Karpas-422 (cell line): ENCODE measurements at regions not wholly inside any gene's neighbourhood (a gene's known extent, or its start where the extent isn't known, plus 50 kb on each side); places are given as distances from the start of the nearest gene placed in this dataset.

Experiments used
- DNase-seq: peaks from one replicate; pipeline ENCODE4 v3.0.0-alpha.2; 2015
- H2AFZ ChIP-seq: fragments of 200-600 bp; sonication (generic); 2 replicates; pipeline ENCODE4 v1.6.1; 2014; ENCODE audit warnings: antibody characterized with exemption, low read length, mixed read lengths
- H3K27ac ChIP-seq: fragments of 200-600 bp; sonication (generic); 2 replicates; pipeline ENCODE4 v1.5.1; 2014; ENCODE audit warnings: mild to moderate bottlenecking, low read length, moderate library complexity
- H3K27me3 ChIP-seq: fragments of 200-600 bp; sonication (generic); 2 replicates; pipeline ENCODE4 v1.6.1; 2014; ENCODE audit warnings: low read length, mixed read lengths
- H3K36me3 ChIP-seq: fragments of 200-600 bp; sonication (generic); 2 replicates; pipeline ENCODE4 v1.6.1; 2014; ENCODE audit warnings: low read length, mixed read lengths; ENCODE audit not compliant: insufficient read depth
- H3K4me1 ChIP-seq: fragments of 200-600 bp; sonication (generic); 2 replicates; pipeline ENCODE4 v1.6.1; 2014; ENCODE audit warnings: mild to moderate bottlenecking, low read length, mixed read lengths
- H3K4me2 ChIP-seq: fragments of 200-600 bp; sonication (generic); 2 replicates; pipeline ENCODE4 v1.6.1; 2014; ENCODE audit warnings: low read length, low read depth, mild to moderate bottlenecking; ENCODE audit not compliant: poor library complexity, severe bottlenecking
- H3K4me3 ChIP-seq: fragments of 200-600 bp; sonication (generic); 2 replicates; pipeline ENCODE4 v1.5.1; 2014; ENCODE audit warnings: mild to moderate bottlenecking, antibody characterized with exemption, low read length, mixed read lengths
- H3K79me2 ChIP-seq: fragments of 200-600 bp; sonication (generic); 2 replicates; pipeline ENCODE4 v1.6.1; 2014; ENCODE audit warnings: mild to moderate bottlenecking, low read length, mixed read lengths
- H3K9ac ChIP-seq: fragments of 200-600 bp; sonication (generic); 2 replicates; pipeline ENCODE4 v1.6.0; 2014; ENCODE audit warnings: low read length
- H3K9me2 ChIP-seq: fragments of 200-600 bp; sonication (generic), shearing (Covaris generic); replicated peaks from 2 replicates; pipeline ENCODE4 v1.6.0; 2014; ENCODE audit warnings: mild to moderate bottlenecking, low read length, moderate library complexity; ENCODE audit not compliant: insufficient read depth
- H3K9me3 ChIP-seq: fragments of 300-700, 200-600 bp; sonication (generic); 2 replicates; pipeline ENCODE4 v1.6.1; 2014; ENCODE audit warnings: low read length, mixed read lengths
- H4K20me1 ChIP-seq: fragments of 200-600 bp; sonication (generic); 2 replicates; pipeline ENCODE4 v1.6.1; 2014; ENCODE audit warnings: mild to moderate bottlenecking, antibody characterized with exemption, low read length, low read depth; ENCODE audit not compliant: insufficient read depth

- H4K20me1 ChIP-seq, result no peaks in the 10 kb centered on the region
- no peaks in the 10 kb centered on the region for H3K79me2 ChIP-seq
- no peaks in the 10 kb centered on the region for H3K4me1 ChIP-seq
- H3K4me3 ChIP-seq, result no peak overlapping the region
- no peaks in the 10 kb centered on the region for H3K9me3 ChIP-seq
- H3K27ac ChIP-seq, result no peak overlapping the region
- no peak overlapping the region for H3K4me2 ChIP-seq
- H3K9ac ChIP-seq, result no peak overlapping the region
- DNase-seq, result no peak
- H3K36me3 ChIP-seq, result no peaks in the 10 kb centered on the region
- H3K27me3 ChIP-seq, result no peaks in the 10 kb centered on the region
- no peak overlapping the region for H2AFZ ChIP-seq
- H3K9me2 ChIP-seq, result no peaks in the 10 kb centered on the region
Observed at GRCh38 chr4:108533245-108533844, 87.0 kb upstream of the RPL34 start.

DNA sequence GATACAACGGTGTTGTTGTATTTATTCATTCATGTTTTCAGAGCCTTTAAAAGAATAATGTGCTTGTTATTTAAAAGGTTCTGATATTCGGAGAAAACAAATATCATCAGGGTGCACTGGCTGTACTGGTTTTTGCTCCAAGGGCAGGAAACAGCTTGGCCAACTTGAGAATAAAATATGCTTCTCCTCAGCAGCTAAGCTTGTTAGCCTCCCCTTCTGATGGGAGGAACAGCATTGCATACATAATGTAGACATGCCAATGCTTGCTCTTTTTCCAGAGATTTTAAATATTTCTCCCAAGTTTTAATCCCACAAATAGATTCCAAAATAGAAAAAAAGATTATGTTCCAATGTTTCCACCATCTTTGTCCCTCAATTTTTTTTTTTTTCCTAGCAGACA lies 87.6 kb upstream of the RPL34 start:
- Histone ChIP-seq H3K4me2 (no peak overlapping the region), H3K27me3 (no peaks in the 10 kb centered on the region), H3K9me2 (no peaks in the 10 kb centered on the region), H2AFZ (no peak overlapping the region), H3K4me3 (no peak overlapping the region), H3K9me3 (no peaks in the 10 kb centered on the region), H3K4me1 (no peaks in the 10 kb centered on the region), H3K9ac (no peak overlapping the region), H3K79me2 (no peaks in the 10 kb centered on the region), H4K20me1 (no peaks in the 10 kb centered on the region), H3K27ac (no peak overlapping the region), H3K36me3 (no peaks in the 10 kb centered on the region)
- DNase-seq, result no peak

DNA sequence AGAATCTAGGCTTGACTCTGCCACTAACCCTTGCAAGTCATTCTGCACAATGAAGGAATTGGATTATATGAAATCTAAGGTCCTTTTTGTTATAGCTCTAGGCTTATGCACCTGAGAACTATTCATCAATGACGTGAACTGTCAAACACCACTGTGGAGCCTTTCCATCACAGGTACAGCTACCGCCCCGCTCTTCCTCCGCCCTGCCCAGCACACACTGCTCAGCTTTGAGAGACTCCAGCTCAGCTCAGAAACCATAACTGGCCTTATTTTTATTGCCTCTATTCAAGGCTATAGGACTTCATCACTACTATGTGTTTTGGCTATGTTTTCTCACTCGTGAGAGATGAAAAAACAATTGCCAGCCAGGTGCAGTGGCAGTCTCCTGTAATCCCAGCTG lies 88.2 kb upstream of the RPL34 start:
- H2AFZ ChIP-seq, result no peak overlapping the region
- no peak for DNase-seq
- H3K36me3 ChIP-seq, result no peaks in the 10 kb centered on the region
- H3K27me3 ChIP-seq, result no peaks in the 10 kb centered on the region
- no peak overlapping the region for H3K4me2 ChIP-seq
- H3K9me2 ChIP-seq, result no peaks in the 10 kb centered on the region
- H3K27ac ChIP-seq, result no peak overlapping the region
- H3K4me3 ChIP-seq, result no peak overlapping the region
- no peaks in the 10 kb centered on the region for H3K4me1 ChIP-seq
- H3K79me2 ChIP-seq, result no peaks in the 10 kb centered on the region
- H3K9ac ChIP-seq, result no peak overlapping the region
- H4K20me1 ChIP-seq, result no peaks in the 10 kb centered on the region
- H3K9me3 ChIP-seq, result no peaks in the 10 kb centered on the region

GRCh38 chr4:108531461-108531860 lies 88.9 kb upstream of the RPL34 start:
- Histone ChIP-seq H3K79me2 (no peaks in the 10 kb centered on the region), H4K20me1 (no peaks in the 10 kb centered on the region), H2AFZ (no peak overlapping the region), H3K9ac (no peak overlapping the region), H3K4me2 (no peak overlapping the region), H3K27me3 (no peaks in the 10 kb centered on the region), H3K9me2 (no peaks in the 10 kb centered on the region), H3K9me3 (no peaks in the 10 kb centered on the region), H3K27ac (no peak overlapping the region), H3K4me3 (no peak overlapping the region), H3K4me1 (no peaks in the 10 kb centered on the region), H3K36me3 (no peaks in the 10 kb centered on the region)
- no peak for DNase-seq

GRCh38 chr4:108529984-108530905 lies 90.1 kb upstream of the RPL34 start:
- no peak overlapping the region for H3K27ac ChIP-seq
- H3K27me3 ChIP-seq, result no peaks in the 10 kb centered on the region
- no peaks in the 10 kb centered on the region for H3K79me2 ChIP-seq
- DNase-seq, result no peak
- H3K4me3 ChIP-seq, result no peak overlapping the region
- no peaks in the 10 kb centered on the region for H3K9me2 ChIP-seq
- H3K4me1 ChIP-seq, result no peaks in the 10 kb centered on the region
- no peaks in the 10 kb centered on the region for H3K9me3 ChIP-seq
- no peaks in the 10 kb centered on the region for H3K36me3 ChIP-seq
- H3K4me2 ChIP-seq, result no peak overlapping the region
- no peak overlapping the region for H2AFZ ChIP-seq
- no peaks in the 10 kb centered on the region for H4K20me1 ChIP-seq
- no peak overlapping the region for H3K9ac ChIP-seq

DNA sequence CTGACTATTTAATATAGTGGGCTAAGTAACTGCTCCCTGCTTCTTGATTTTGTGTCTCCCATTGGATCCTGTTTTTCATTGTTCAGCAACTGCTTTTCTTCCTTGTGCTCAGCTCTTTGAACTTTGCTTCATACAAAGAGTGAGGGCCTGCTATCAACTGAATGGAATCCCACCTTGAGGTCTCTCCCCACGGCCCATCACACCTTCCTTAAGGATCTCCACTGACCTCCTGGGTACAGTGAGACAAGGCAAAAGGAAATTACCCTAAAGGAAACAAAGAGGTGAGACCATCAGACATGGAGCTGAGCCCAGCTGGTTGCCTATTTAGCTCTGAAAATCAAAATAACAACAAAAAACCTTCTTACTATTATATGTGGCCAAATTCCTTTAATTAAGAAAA lies 91.3 kb upstream of the RPL34 start:
- H3K79me2 ChIP-seq, result no peaks in the 10 kb centered on the region
- H2AFZ ChIP-seq, result no peak overlapping the region
- H3K36me3 ChIP-seq, result no peaks in the 10 kb centered on the region
- H3K27ac ChIP-seq, result no peak overlapping the region
- no peak overlapping the region for H3K4me3 ChIP-seq
- no peak overlapping the region for H3K4me2 ChIP-seq
- no peaks in the 10 kb centered on the region for H3K4me1 ChIP-seq
- no peaks in the 10 kb centered on the region for H3K9me3 ChIP-seq
- H4K20me1 ChIP-seq, result no peaks in the 10 kb centered on the region
- no peak for DNase-seq
- no peaks in the 10 kb centered on the region for H3K27me3 ChIP-seq
- H3K9ac ChIP-seq, result no peak overlapping the region
- no peaks in the 10 kb centered on the region for H3K9me2 ChIP-seq

DNA sequence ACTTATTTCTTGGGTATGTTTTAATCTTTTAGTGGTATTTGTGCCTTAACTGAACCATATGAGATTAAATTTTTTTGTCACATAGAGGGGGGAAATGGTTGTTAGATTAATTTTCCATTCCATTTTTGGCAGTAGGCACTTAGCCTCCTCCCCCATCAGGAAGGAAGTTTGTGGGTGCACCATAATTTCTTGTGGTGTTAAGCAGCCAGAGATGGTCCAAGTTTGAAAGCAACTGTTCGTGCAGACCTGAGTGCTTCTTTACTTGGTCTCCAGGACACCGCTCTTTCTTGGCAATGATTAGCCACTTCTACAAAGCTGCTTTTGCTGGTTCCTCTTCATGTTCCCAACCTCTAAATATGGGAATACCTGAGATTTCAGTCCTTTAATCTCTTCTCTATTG lies 92.7 kb upstream of the RPL34 start:
- no peak overlapping the region for H3K4me3 ChIP-seq
- H3K9me2 ChIP-seq, result no peaks in the 10 kb centered on the region
- no peak overlapping the region for H2AFZ ChIP-seq
- no peak for DNase-seq
- H3K4me2 ChIP-seq, result no peak overlapping the region
- H3K27ac ChIP-seq, result no peak overlapping the region
- no peaks in the 10 kb centered on the region for H3K9me3 ChIP-seq
- H3K36me3 ChIP-seq, result no peaks in the 10 kb centered on the region
- no peaks in the 10 kb centered on the region for H3K4me1 ChIP-seq
- H4K20me1 ChIP-seq, result no peaks in the 10 kb centered on the region
- H3K79me2 ChIP-seq, result no peaks in the 10 kb centered on the region
- H3K27me3 ChIP-seq, result no peaks in the 10 kb centered on the region
- H3K9ac ChIP-seq, result no peak overlapping the region

- Histone ChIP-seq H3K9ac (no peak overlapping the region), H4K20me1 (no peaks in the 10 kb centered on the region), H3K4me1 (no peaks in the 10 kb centered on the region), H2AFZ (no peak overlapping the region), H3K9me2 (no peaks in the 10 kb centered on the region), H3K9me3 (no peaks in the 10 kb centered on the region), H3K4me3 (no peak overlapping the region), H3K27ac (no peak overlapping the region), H3K79me2 (no peaks in the 10 kb centered on the region), H3K4me2 (no peak overlapping the region), H3K36me3 (no peaks in the 10 kb centered on the region), H3K27me3 (no peaks in the 10 kb centered on the region)
- no peak for DNase-seq
Observed at GRCh38 chr4:108520807-108521206, 99.6 kb upstream of the RPL34 start.
